NB4 (cell line): ENCODE measurements at regions not wholly inside any gene's neighbourhood (a gene's known extent, or its start where the extent isn't known, plus 50 kb on each side); places are given as distances from the start of the nearest gene placed in this dataset.

Experiments
- DNase-seq: peaks from one replicate; pipeline ENCODE4 v3.0.0; 2010; ENCODE audit warnings: low read depth
- H3K4me3 ChIP-seq: one replicate; pipeline ENCODE4 v1.5.1; 2011; ENCODE audit warnings: mild to moderate bottlenecking, low read depth, low read length, moderate library complexity
- MYC ChIP-seq: IDR thresholded peaks from 2 replicates; pipeline ENCODE4 v1.6.1; 2011; ENCODE audit warnings: low read depth, low read length
- POLR2A ChIP-seq: IDR thresholded peaks from 2 replicates; pipeline ENCODE4 v1.6.1; 2011; ENCODE audit warnings: mild to moderate bottlenecking; ENCODE audit not compliant: insufficient read length; ENCODE audit errors: extremely low read depth
- TF ChIP-seq, protein P1 (sequence below): IDR thresholded peaks from one replicate; pipeline ENCODE4 v1.5.1; 2012; ENCODE audit warnings: low read depth, low read length
- TF ChIP-seq, protein P2 (sequence below): IDR thresholded peaks from 2 replicates; pipeline ENCODE4 v1.6.1; 2011; ENCODE audit warnings: low read depth, low read length

DNA sequence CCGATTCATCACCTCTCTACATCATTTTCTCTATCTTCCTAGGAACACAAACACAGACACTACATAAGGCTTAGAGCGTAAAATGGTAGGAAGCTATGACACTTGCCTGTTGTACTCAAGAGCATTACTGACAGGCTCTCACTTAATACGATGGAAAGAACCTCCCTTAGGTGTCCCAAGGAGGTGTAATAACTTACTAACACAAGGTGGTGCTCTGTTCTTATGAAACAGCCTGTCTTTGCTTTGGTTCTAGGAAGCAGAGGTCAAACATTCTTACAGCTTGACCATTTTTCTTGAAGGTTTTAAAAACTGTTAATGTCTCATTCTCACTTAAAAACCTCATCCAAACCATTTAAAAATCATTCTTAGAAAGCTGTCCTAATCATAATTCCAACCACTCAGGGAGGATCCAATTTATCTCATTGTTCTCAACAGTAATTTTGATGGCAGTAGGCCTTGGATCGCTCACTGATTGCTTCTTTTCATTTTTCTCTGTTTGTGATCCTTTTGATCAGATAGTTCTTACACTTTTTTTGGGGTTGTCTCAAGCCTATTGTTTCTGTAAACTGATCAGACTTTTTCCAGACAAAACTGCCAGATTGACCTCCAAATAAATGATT is 317.8 kb upstream of the AGTR1 start:
- DNase-seq, result peak; percentile 50
- no peak for TF ChIP-seq POLR2A
- TF ChIP-seq, protein P1, sequence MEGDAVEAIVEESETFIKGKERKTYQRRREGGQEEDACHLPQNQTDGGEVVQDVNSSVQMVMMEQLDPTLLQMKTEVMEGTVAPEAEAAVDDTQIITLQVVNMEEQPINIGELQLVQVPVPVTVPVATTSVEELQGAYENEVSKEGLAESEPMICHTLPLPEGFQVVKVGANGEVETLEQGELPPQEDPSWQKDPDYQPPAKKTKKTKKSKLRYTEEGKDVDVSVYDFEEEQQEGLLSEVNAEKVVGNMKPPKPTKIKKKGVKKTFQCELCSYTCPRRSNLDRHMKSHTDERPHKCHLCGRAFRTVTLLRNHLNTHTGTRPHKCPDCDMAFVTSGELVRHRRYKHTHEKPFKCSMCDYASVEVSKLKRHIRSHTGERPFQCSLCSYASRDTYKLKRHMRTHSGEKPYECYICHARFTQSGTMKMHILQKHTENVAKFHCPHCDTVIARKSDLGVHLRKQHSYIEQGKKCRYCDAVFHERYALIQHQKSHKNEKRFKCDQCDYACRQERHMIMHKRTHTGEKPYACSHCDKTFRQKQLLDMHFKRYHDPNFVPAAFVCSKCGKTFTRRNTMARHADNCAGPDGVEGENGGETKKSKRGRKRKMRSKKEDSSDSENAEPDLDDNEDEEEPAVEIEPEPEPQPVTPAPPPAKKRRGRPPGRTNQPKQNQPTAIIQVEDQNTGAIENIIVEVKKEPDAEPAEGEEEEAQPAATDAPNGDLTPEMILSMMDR, result no peak
- TF ChIP-seq MYC, result no peak
- TF ChIP-seq, protein P2, sequence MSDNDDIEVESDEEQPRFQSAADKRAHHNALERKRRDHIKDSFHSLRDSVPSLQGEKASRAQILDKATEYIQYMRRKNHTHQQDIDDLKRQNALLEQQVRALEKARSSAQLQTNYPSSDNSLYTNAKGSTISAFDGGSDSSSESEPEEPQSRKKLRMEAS, result no peak

DNA sequence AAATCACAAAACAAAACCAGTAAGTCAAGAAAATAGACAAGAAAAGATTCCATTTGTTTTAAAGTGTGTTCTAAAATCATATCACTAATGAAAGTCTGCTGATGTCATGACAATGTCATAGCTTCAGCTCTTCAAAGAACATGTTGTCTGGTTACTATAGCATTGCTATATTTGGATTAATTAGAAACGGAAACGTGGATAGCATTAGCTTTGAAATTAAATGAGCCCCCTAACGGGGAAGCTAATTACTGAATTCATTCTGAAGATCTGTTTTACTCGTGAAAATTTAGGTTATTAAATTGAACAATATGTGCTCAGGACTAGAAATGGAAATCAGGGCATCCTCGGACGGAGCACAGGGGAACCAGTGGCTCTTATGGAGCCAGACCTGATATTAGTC is 316.7 kb upstream of the AGTR1 start:
- TF ChIP-seq MYC (no peak), POLR2A (no peak)
- TF ChIP-seq, protein P1, result no peak
- TF ChIP-seq, protein P2, result no peak
- DNase-seq, result no peak
- H3K4me3 ChIP-seq, result no peak overlapping the region

More for the DNA sequence above, 317.8 kb upstream of the AGTR1 start:
- H3K4me3 ChIP-seq, result no peak overlapping the region

DNA sequence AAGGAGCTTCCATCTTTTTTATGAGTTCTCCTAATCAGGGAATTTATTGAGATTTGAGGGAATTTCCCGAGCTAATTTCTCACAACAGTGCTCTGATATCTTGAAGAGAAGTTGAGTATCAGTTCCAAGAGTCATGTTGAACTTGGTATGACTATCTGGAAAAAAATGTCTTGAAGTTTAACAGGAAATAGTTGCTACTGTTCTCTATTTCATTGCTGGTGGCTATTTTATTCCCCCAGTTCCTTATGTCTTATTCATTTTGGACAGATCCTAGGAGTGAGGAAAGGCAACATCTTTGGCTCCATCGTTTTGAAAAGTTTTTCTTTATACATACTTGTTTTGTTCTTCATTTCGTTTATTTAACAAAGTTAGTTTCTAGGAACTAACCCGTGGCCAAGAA is 307.8 kb upstream of the AGTR1 start:
- no peak overlapping the region for H3K4me3 ChIP-seq
- no peak for DNase-seq
- TF ChIP-seq, protein P2, result no peak
- TF ChIP-seq POLR2A, result no peak
- TF ChIP-seq, protein P1, result no peak
- no peak for TF ChIP-seq MYC

DNA sequence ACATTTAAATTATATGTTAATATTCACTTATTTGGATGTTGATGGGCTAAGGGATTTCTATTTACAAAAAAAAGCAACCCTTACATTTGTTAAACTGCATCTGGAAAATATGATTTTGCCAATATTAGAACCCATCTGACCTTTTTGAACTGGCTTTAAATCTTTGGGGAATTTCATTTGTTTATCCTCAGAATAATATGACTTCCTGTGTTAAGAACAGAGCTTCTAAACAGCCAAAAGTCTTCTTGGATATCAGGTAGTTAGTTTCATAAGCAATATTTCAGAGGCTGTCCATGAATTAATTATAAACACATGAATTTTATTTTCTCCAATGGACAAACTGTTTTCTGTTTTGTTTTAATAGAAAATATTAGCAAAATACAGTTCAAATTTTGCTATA is 301.9 kb upstream of the AGTR1 start:
- no peak overlapping the region for H3K4me3 ChIP-seq
- TF ChIP-seq MYC, result no peak
- TF ChIP-seq, protein P2, result no peak
- TF ChIP-seq, protein P1, result no peak
- TF ChIP-seq POLR2A, result no peak
- no peak for DNase-seq

DNA sequence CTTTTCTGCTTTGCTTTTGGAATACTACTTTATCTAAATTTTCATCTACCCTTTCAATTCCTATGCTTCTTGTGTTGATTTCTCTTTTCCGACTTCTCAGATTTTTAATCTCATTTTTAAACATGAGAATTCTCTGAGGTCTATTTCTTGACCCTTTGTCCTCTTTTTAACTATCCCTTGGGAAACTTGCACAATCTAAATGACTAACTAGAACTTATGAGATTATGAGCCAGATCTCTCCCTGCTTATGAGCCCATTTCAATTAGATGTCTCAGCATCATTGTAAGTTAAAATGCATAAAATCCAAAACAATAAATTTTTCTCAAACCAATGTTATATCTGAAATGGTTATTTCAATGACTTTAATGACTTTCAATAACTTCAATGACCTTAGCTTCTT is 296.9 kb upstream of the AGTR1 start:
- no peak for TF ChIP-seq POLR2A
- TF ChIP-seq, protein P2, result no peak
- no peak for TF ChIP-seq MYC
- TF ChIP-seq, protein P1, result no peak
- DNase-seq, result no peak
- H3K4me3 ChIP-seq, result no peak overlapping the region

DNA sequence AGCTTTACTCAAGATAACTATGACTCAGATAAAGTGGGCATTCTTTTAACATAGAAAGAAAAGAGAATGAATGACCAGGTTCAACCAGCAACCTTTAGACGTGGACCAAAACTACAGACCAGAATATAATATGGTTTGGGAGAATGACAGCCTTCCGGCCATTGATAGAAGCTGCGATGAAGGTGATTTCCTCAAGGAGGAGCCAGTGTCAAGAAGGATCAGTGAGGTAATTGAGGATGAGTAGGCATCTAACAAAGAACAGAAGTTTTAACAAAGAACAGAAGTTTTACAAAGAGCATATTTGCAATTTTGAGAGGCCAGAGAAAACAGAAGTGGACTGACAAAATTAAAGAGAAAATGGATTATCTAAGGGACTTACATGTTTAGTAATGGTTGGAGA is 289.0 kb upstream of the AGTR1 start:
- DNase-seq, result no peak
- no peak for TF ChIP-seq POLR2A
- no peak for TF ChIP-seq MYC
- TF ChIP-seq, protein P1, result no peak
- TF ChIP-seq, protein P2, result no peak
- no peak overlapping the region for H3K4me3 ChIP-seq
